ENCODE measurements at regions not wholly inside any gene's neighbourhood (a gene's known extent, or its start where the extent isn't known, plus 50 kb on each side); places are given as distances from the start of the nearest gene placed in this dataset.
"Not testable (repeated sequence)": the region's sequence is repeated elsewhere in the genome, so short reads cannot be mapped to it uniquely, and the experiment has no call there.

DNA sequence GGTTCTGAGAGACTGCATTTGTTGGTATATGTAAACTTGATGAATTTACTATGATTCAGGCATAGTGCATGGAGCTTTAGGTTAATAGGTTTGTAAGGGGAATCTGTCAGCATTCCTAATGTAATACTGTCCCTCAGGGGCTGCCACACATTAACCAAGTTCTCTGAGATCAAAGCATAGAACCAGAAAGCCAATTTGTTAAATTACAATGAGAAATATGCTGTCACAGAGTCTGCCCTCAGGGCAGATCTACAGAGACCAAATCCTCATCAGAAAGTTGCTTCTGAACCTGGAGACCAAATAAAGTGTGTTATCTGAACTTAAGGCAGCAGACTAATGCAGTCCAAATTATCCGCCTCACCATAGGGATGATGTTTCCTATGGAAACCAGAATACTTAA is 250.8 kb upstream of the HTR1E start:
- Histone ChIP-seq H3K4me3 (no peak overlapping the region), H3K27me3 (ENCODE audit: insufficient read depth in 3 of 3, low read length in 2 of 3) (no peaks in the 10 kb centered on the region), H3K4me1 (no peaks in the 10 kb centered on the region), H3K36me3 (ENCODE audit: insufficient read depth in 1 of 2, low read depth in 1 of 2) (no peaks in the 10 kb centered on the region), H3K9me3 (peaks cover under 1% of the 10 kb centered on the region), H3K27ac (no peak overlapping the region)
- TF ChIP-seq, protein P1, sequence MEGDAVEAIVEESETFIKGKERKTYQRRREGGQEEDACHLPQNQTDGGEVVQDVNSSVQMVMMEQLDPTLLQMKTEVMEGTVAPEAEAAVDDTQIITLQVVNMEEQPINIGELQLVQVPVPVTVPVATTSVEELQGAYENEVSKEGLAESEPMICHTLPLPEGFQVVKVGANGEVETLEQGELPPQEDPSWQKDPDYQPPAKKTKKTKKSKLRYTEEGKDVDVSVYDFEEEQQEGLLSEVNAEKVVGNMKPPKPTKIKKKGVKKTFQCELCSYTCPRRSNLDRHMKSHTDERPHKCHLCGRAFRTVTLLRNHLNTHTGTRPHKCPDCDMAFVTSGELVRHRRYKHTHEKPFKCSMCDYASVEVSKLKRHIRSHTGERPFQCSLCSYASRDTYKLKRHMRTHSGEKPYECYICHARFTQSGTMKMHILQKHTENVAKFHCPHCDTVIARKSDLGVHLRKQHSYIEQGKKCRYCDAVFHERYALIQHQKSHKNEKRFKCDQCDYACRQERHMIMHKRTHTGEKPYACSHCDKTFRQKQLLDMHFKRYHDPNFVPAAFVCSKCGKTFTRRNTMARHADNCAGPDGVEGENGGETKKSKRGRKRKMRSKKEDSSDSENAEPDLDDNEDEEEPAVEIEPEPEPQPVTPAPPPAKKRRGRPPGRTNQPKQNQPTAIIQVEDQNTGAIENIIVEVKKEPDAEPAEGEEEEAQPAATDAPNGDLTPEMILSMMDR (IDR thresholded peaks at IDR 0.05): no peak
- intact Hi-C loops (cut with DNase I): no loop called here
- WGBS, 3 donors: 72 to 83% (median 74%) methylated on average over 1 of the region's 1 CpG
- DNase-seq: no peak
- no peak for ATAC-seq

DNA sequence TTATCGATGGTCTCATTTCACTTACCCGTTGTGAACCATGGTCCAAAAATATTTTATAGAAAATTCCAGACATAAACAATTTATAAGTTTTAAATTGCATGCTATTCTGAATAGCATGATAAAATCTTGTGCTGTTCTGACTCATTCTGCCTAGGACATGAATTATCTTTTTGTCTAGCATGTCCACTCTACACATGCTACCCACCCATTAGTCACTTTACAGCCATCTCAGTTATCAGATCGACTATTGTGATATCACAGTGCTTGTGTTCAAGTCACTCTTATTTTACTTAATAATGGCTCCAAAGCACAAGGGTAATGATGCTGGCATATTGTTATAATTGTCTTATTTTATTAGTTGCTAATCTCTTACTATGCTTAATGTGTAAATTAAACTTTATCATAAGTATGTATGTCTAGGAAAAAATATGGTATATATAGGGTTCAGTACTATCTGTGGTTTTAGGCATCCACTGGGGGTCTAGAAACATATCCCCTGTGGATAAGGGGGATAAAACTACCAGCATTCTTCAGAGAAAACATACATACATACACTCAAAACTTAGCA is 252.0 kb upstream of the HTR1E start:
- no peaks in the 10 kb centered on the region for H3K36me3 ChIP-seq (ENCODE audit: insufficient read depth in 1 of 2, low read depth in 1 of 2)
- H3K27ac ChIP-seq: no peak overlapping the region
- H3K4me1 ChIP-seq: no peaks in the 10 kb centered on the region
- peaks cover 6% of the 10 kb centered on the region for H3K9me3 ChIP-seq
- DNase-seq: no peak
- H3K4me3 ChIP-seq: no peak overlapping the region
- WGBS, 3 donors: 74 to 80% (median 75%) methylated on average over 3 of the region's 3 CpGs
- ATAC-seq: no peak
- TF ChIP-seq, protein P1 (IDR thresholded peaks at IDR 0.05): no peak
- no peaks in the 10 kb centered on the region for H3K27me3 ChIP-seq (ENCODE audit: insufficient read depth in 3 of 3, low read length in 2 of 3)
- intact Hi-C loops (cut with DNase I): no loop called here

DNA sequence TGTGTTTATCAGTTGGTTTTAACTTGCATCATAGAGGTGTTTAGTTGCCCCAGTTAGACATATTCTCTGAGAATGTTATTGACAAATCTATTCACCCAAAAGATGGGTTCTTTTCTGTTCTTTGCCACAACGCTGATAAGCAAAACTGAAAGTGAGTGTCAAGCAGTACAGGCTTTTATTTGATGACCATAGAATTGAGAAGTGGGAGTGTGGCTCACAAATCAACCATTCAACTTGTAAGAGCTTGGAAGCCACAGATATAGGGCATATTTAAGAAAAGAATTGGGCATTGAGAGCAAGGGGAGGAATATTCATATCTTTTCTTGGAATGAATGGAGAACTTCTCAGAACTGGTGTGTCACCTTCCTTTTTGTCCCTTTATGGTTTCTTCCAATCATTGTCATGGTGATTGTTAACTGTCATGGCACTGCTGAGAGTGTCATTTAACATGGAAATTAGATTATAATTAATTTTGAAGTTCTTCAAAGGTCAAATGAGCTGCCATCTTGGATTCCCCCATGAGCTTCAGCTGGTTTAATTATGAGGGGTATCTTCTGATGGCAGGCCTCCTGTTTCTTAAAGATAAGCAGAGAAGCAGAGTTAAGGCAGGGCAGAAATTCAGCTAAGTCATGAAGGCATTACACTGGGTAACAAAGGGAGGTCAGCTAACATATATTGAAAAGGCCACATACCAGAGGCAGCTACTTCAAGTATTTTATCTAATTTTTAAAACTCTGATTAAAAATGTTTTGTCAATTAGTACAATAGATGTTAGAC is 254.0 kb upstream of the HTR1E start:
- no peaks in the 10 kb centered on the region for H3K4me1 ChIP-seq
- no peaks in the 10 kb centered on the region for H3K27me3 ChIP-seq (ENCODE audit: insufficient read depth in 3 of 3, low read length in 2 of 3)
- H3K36me3 ChIP-seq (ENCODE audit: insufficient read depth in 1 of 2, low read depth in 1 of 2): no peaks in the 10 kb centered on the region
- ATAC-seq: no peak
- no peak for DNase-seq
- TF ChIP-seq, protein P1 (IDR thresholded peaks at IDR 0.05): no peak
- peaks cover 6% of the 10 kb centered on the region for H3K9me3 ChIP-seq
- H3K27ac ChIP-seq: no peak overlapping the region
- 66 to 84% (median 70%) methylated on average over 1 of the region's 1 CpG for WGBS, 3 donors
- no peak overlapping the region for H3K4me3 ChIP-seq
- intact Hi-C loops (cut with DNase I): no loop called here

DNA sequence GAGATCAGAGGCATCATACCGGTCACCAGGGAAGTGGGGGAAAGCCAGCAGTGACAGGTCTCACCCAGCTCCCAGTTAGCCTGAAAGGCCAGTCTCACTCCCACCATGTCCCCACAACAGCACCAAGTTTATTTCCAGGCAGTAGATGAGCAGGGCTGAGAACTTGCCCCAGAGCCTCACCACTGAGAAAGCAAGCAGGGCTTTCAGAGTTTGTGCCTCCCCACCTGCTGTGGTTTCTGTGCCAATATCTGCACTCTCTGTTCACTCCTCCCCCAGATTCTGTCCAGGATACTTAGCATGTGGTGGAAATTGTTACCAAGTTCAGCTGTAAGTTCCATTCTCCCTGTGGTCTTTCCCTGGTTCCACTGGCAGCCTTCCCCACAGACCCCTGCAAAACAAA is 255.0 kb upstream of the HTR1E start:
- WGBS, 3 donors: 85 to 100% (median 100%) methylated on average over 1 of the region's 1 CpG
- Histone ChIP-seq H3K27ac (no peak overlapping the region), H3K9me3 (peaks cover 6% of the 10 kb centered on the region), H3K4me3 (no peak overlapping the region), H3K27me3 (ENCODE audit: insufficient read depth in 3 of 3, low read length in 2 of 3) (no peaks in the 10 kb centered on the region), H3K36me3 (ENCODE audit: insufficient read depth in 1 of 2, low read depth in 1 of 2) (no peaks in the 10 kb centered on the region), H3K4me1 (no peaks in the 10 kb centered on the region)
- TF ChIP-seq, protein P1 (IDR thresholded peaks at IDR 0.05): no peak
- intact Hi-C loops (cut with DNase I): no loop called here
- DNase-seq (no peak), ATAC-seq (no peak)

DNA sequence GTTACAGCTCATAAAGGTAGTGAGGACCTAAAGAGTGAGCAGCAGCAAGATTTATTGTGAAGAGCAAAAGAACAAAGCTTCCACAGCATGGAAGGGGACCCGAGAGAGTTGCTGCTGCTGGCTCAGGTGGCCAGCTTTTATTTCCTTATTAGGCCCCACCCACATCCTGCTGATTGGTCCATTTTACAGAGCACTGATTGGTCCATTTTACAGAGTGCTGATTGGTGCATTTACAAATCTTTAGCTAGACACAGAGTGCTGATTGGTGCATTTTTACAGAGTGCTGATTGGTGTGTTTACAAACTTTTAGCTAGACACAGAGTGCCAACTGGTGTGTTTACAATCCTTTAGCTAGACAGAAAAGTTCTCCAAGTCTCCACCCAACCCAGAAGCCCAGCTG is 256.2 kb upstream of the HTR1E start:
- WGBS, 3 donors: 64 to 86% (median 73%) methylated on average over 1 of the region's 1 CpG
- not testable (repeated sequence) for H3K27ac ChIP-seq

DNA sequence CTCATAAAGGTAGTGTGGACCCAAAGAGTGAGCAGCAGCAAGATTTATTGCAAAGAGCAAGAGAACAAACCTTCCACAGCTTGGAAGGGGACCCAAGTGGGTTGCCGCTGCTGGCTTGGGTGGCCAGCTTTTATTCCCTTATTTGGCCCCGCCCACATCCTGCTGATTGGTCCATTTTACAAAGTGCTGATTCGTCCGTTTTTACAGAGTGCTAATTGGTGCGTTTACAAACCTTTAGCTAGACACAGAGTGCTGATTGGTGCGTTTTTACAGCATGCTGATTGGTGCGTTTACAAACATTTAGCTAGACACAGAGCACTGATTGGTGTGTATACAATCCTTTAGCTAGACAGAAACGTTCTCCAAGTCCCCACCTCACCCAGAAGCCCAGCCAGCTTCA is 265.2 kb upstream of the HTR1E start:
- H3K4me1 ChIP-seq; intact Hi-C loops (cut with DNase I); H3K27ac ChIP-seq; H3K36me3 ChIP-seq (ENCODE audit: insufficient read depth in 1 of 2, low read depth in 1 of 2); H3K4me3 ChIP-seq; ATAC-seq; H3K9me3 ChIP-seq; DNase-seq; H3K27me3 ChIP-seq (ENCODE audit: insufficient read depth in 3 of 3, low read length in 2 of 3): not testable (repeated sequence)
- 66 to 67% (median 67%) methylated on average over 8 of the region's 8 CpGs for WGBS, 3 donors

More for the DNA sequence above, 256.2 kb upstream of the HTR1E start:
- intact Hi-C loops (cut with DNase I); H3K9me3 ChIP-seq; H3K27me3 ChIP-seq (ENCODE audit: insufficient read depth in 3 of 3, low read length in 2 of 3); H3K36me3 ChIP-seq (ENCODE audit: insufficient read depth in 1 of 2, low read depth in 1 of 2); H3K4me1 ChIP-seq; ATAC-seq; H3K4me3 ChIP-seq; DNase-seq: not testable (repeated sequence)

Measured in psoas muscle (tissue), 7 donors.